Trophoblast cell (in vitro differentiated cells and primary cell): ENCODE measurements at regions not wholly inside any gene's neighbourhood (a gene's known extent, or its start where the extent isn't known, plus 50 kb on each side); places are given as distances from the start of the nearest gene placed in this dataset.

Source experiments
- DNase-seq, 2 donors: peaks; one replicate each; pipeline ENCODE4 v3.0.0-alpha.2; 2016
- H2AFZ ChIP-seq: 2 replicates; pipeline ENCODE4 v1.6.1; 2013; ENCODE audit warnings: low read length, moderate library complexity, mild to moderate bottlenecking; ENCODE audit not compliant: insufficient read depth, poor library complexity
- H2AK5ac ChIP-seq: 2 replicates; pipeline ENCODE4 v1.6.1; 2013; ENCODE audit warnings: mild to moderate bottlenecking, low read length
- H2BK120ac ChIP-seq: 2 replicates; pipeline ENCODE4 v1.6.1; 2013; ENCODE audit warnings: low read length, mild to moderate bottlenecking, moderate library complexity; ENCODE audit not compliant: insufficient read depth, poor library complexity
- H2BK12ac ChIP-seq: 2 replicates; pipeline ENCODE4 v1.6.1; 2013; ENCODE audit warnings: mild to moderate bottlenecking, low read length, moderate library complexity
- H2BK5ac ChIP-seq: 2 replicates; pipeline ENCODE4 v1.6.1; 2013; ENCODE audit warnings: low read length, low read depth, moderate library complexity, mild to moderate bottlenecking; ENCODE audit not compliant: poor library complexity
- H3K14ac ChIP-seq: 2 replicates; pipeline ENCODE4 v1.6.1; 2013; ENCODE audit warnings: mild to moderate bottlenecking, low read length
- H3K18ac ChIP-seq: 2 replicates; pipeline ENCODE4 v1.6.1; 2013; ENCODE audit warnings: mild to moderate bottlenecking, low read length
- H3K23ac ChIP-seq: 2 replicates; pipeline ENCODE4 v1.6.1; 2013; ENCODE audit warnings: low read length
- H3K27ac ChIP-seq: 2 replicates; pipeline ENCODE4 v1.5.1; 2013; ENCODE audit warnings: low read depth, mild to moderate bottlenecking, inconsistent platforms, low read length, moderate library complexity
- H3K27me3 ChIP-seq: 2 replicates; pipeline ENCODE4 v1.6.1; 2013; ENCODE audit warnings: inconsistent platforms, mild to moderate bottlenecking, low read length, moderate library complexity; ENCODE audit not compliant: insufficient read depth
- H3K36me3 ChIP-seq, 2 experiments: 1 replicate in 1 of 2; 2 replicates in 1 of 2; pipeline ENCODE4 v1.6.1; 2013; ENCODE audit warnings: low read length in 2 of 2, mild to moderate bottlenecking in 2 of 2, moderate library complexity in 1 of 2; ENCODE audit not compliant: insufficient read depth in 2 of 2, control insufficient read depth in 1 of 2
- H3K4ac ChIP-seq: 2 replicates; pipeline ENCODE4 v1.6.1; 2013; ENCODE audit warnings: low read depth, mild to moderate bottlenecking, low read length, moderate library complexity
- H3K4me1 ChIP-seq, 2 experiments: 1 replicate in 1 of 2; 2 replicates in 1 of 2; pipeline ENCODE4 v1.6.1; 2013; ENCODE audit warnings: low read length in 2 of 2, mild to moderate bottlenecking in 2 of 2, moderate library complexity in 1 of 2; ENCODE audit not compliant: insufficient read depth in 2 of 2, control insufficient read depth in 1 of 2
- H3K4me2 ChIP-seq: 2 replicates; pipeline ENCODE4 v1.6.1; 2013; ENCODE audit warnings: inconsistent platforms, mild to moderate bottlenecking, low read length, moderate library complexity
- H3K4me3 ChIP-seq: 2 replicates; pipeline ENCODE4 v1.5.1; 2013; ENCODE audit warnings: mild to moderate bottlenecking, low read depth, low read length, inconsistent platforms
- H3K79me1 ChIP-seq: one replicate; pipeline ENCODE4 v1.6.1; 2013; ENCODE audit warnings: low read length
- H3K79me2 ChIP-seq: 2 replicates; pipeline ENCODE4 v1.6.1; 2013; ENCODE audit warnings: low read length, mild to moderate bottlenecking; ENCODE audit not compliant: control insufficient read depth, insufficient read depth, poor library complexity
- H3K9ac ChIP-seq: 2 replicates; pipeline ENCODE4 v1.6.1; 2013; ENCODE audit warnings: mild to moderate bottlenecking, low read length
- H3K9me3 ChIP-seq: 2 replicates; pipeline ENCODE4 v1.6.1; 2013; ENCODE audit warnings: low read depth, mild to moderate bottlenecking, control low read depth, inconsistent platforms, low read length; ENCODE audit not compliant: insufficient read depth
- H4K12ac ChIP-seq: 2 replicates; pipeline ENCODE4 v1.6.1; 2013; ENCODE audit warnings: low read depth, mild to moderate bottlenecking, low read length, moderate library complexity
- H4K8ac ChIP-seq: 2 replicates; pipeline ENCODE4 v1.6.1; 2013; ENCODE audit warnings: low read depth, mild to moderate bottlenecking, low read length, moderate library complexity
- H4K91ac ChIP-seq: one replicate; pipeline ENCODE4 v1.6.1; 2013; ENCODE audit warnings: low read depth, mild to moderate bottlenecking, low read length, moderate library complexity
- WGBS: extraction: QIAGEN DNeasy Blood & Tissue Kit; methylation state at CpG from one replicate; pipeline ENCODE4 v1.1.7; 2013; ENCODE audit warnings: missing lambda C conversion rate; ENCODE audit not compliant: insufficient read length, insufficient coverage; ENCODE audit errors: extremely low coverage; 5-methylcytosine and 5-hydroxymethylcytosine counted together

GRCh38 chr9:86752733-86753132, 194.6 kb downstream of the GAS1 start:
- no peak overlapping the region for H2BK12ac ChIP-seq
- H2BK120ac ChIP-seq = no peak overlapping the region
- no peak overlapping the region for H3K27ac ChIP-seq
- no peak overlapping the region for H3K4me3 ChIP-seq
- no peak overlapping the region for H3K9ac ChIP-seq
- no peak overlapping the region for H3K4ac ChIP-seq
- WGBS = no CpG with 5 or more reads among the region's 2 CpGs
- no peaks in the 10 kb centered on the region for H3K27me3 ChIP-seq
- H4K8ac ChIP-seq = no peak overlapping the region
- no peak overlapping the region for H3K14ac ChIP-seq
- H2BK5ac ChIP-seq = no peak overlapping the region
- no peak overlapping the region for H3K4me2 ChIP-seq
- H2AK5ac ChIP-seq = no peak overlapping the region
- no peaks in the 10 kb centered on the region for H3K79me2 ChIP-seq
- no peak overlapping the region for H4K12ac ChIP-seq
- peaks cover 0 to 2% of the 10 kb centered on the region in 2 experiments for H3K4me1 ChIP-seq
- H4K91ac ChIP-seq = no peak overlapping the region
- no peaks in the 10 kb centered on the region for H3K36me3 ChIP-seq
- no peak for DNase-seq
- peaks cover 4% of the 10 kb centered on the region for H3K9me3 ChIP-seq
- peaks cover 3% of the 10 kb centered on the region for H3K79me1 ChIP-seq
- no peak overlapping the region for H3K23ac ChIP-seq
- no peak overlapping the region for H3K18ac ChIP-seq
- no peak overlapping the region for H2AFZ ChIP-seq

- Histone ChIP-seq H2AK5ac (no peak overlapping the region), H3K4me3 (no peak overlapping the region), H3K36me3 (no peaks in the 10 kb centered on the region), H4K12ac (no peak overlapping the region), H4K8ac (no peak overlapping the region), H3K27ac (no peak overlapping the region), H3K27me3 (no peaks in the 10 kb centered on the region), H3K23ac (no peak overlapping the region), H2AFZ (no peak overlapping the region), H3K4ac (no peak overlapping the region), H3K79me1 (peaks cover 3% of the 10 kb centered on the region), H2BK5ac (no peak overlapping the region), H3K18ac (no peak overlapping the region), H3K79me2 (no peaks in the 10 kb centered on the region), H3K14ac (no peak overlapping the region), H3K4me1 (peaks cover 0 to 3% of the 10 kb centered on the region in 2 experiments), H4K91ac (no peak overlapping the region), H3K9me3 (peaks cover 4% of the 10 kb centered on the region), H3K4me2 (no peak overlapping the region), H3K9ac (no peak overlapping the region), H2BK12ac (no peak overlapping the region), H2BK120ac (no peak overlapping the region)
- no CpG with 5 or more reads among the region's 5 CpGs for WGBS
- no peak for DNase-seq
Measured at GRCh38 chr9:86751956-86752355, 195.3 kb downstream of the GAS1 start.

- Histone ChIP-seq H3K4ac (no peak overlapping the region), H3K27me3 (no peaks in the 10 kb centered on the region), H3K23ac (no peak overlapping the region), H3K36me3 (no peaks in the 10 kb centered on the region), H2AFZ (no peak overlapping the region), H3K9me3 (peaks cover 4% of the 10 kb centered on the region), H4K91ac (no peak overlapping the region), H3K4me2 (no peak overlapping the region), H3K79me1 (peaks cover 3% of the 10 kb centered on the region), H3K4me1 (peaks cover 0 to 3% of the 10 kb centered on the region in 2 experiments), H2BK5ac (no peak overlapping the region), H4K12ac (no peak overlapping the region), H3K18ac (no peak overlapping the region), H3K79me2 (no peaks in the 10 kb centered on the region), H4K8ac (no peak overlapping the region), H2BK120ac (no peak overlapping the region), H3K4me3 (no peak overlapping the region), H3K9ac (no peak overlapping the region), H2BK12ac (no peak overlapping the region), H2AK5ac (no peak overlapping the region), H3K14ac (no peak overlapping the region), H3K27ac (no peak overlapping the region)
- DNase-seq = no peak
- WGBS = no CpG with 5 or more reads among the region's 4 CpGs
Measured at GRCh38 chr9:86751207-86751606, 196.1 kb downstream of the GAS1 start.

- Histone ChIP-seq H2AK5ac (no peak overlapping the region), H4K12ac (no peak overlapping the region), H3K79me1 (peaks cover 3% of the 10 kb centered on the region), H2BK12ac (no peak overlapping the region), H3K4me3 (no peak overlapping the region), H2AFZ (no peak overlapping the region), H3K27me3 (no peaks in the 10 kb centered on the region), H3K18ac (no peak overlapping the region), H3K9me3 (peaks cover 4% of the 10 kb centered on the region), H3K4me2 (no peak overlapping the region), H3K4ac (no peak overlapping the region), H4K91ac (no peak overlapping the region), H3K9ac (no peak overlapping the region), H3K79me2 (no peaks in the 10 kb centered on the region), H4K8ac (no peak overlapping the region), H3K27ac (no peak overlapping the region), H3K36me3 (no peaks in the 10 kb centered on the region), H3K4me1 (peaks cover 0 to 3% of the 10 kb centered on the region in 2 experiments), H3K23ac (no peak overlapping the region), H2BK120ac (no peak overlapping the region), H3K14ac (no peak overlapping the region), H2BK5ac (no peak overlapping the region)
- no CpG with 5 or more reads among the region's 4 CpGs for WGBS
- DNase-seq = no peak
Measured at GRCh38 chr9:86749894-86750255, 197.4 kb downstream of the GAS1 start.
